VCaP (cell line): ENCODE measurements at regions not wholly inside any gene's neighbourhood (a gene's known extent, or its start where the extent isn't known, plus 50 kb on each side); places are given as distances from the start of the nearest gene placed in this dataset.

Experiments used
- H3K27ac ChIP-seq: fragments of 450-650 bp; 2 replicates; pipeline ENCODE4 v1.5.1; 2017
- TF ChIP-seq, protein P1 (sequence below): fragments of 450-650 bp; conservative IDR thresholded peaks from 2 replicates; pipeline ENCODE4 v1.5.1; 2017; ENCODE audit warnings: mild to moderate bottlenecking, moderate library complexity

DNA sequence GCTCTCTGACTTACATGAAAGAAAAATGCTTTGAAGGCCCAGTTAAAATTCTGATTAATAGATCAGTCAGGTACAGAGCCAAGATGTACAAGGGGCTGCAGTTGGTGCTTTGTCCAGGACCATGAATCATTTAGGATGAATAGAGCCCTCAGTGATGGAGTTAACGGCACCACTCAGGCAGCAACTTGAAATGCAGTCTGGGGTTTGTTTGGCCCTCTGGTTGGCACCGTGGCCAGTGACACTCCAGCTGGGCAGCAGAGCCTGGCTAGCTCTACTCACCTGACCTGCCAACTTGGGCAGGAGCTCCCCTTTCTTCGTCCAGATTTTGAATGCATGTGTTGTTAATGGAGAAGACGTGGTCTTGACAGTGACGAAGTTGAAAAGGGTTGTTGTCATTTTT lies 493.0 kb upstream of the ACVR2A start:
- TF ChIP-seq, protein P1, sequence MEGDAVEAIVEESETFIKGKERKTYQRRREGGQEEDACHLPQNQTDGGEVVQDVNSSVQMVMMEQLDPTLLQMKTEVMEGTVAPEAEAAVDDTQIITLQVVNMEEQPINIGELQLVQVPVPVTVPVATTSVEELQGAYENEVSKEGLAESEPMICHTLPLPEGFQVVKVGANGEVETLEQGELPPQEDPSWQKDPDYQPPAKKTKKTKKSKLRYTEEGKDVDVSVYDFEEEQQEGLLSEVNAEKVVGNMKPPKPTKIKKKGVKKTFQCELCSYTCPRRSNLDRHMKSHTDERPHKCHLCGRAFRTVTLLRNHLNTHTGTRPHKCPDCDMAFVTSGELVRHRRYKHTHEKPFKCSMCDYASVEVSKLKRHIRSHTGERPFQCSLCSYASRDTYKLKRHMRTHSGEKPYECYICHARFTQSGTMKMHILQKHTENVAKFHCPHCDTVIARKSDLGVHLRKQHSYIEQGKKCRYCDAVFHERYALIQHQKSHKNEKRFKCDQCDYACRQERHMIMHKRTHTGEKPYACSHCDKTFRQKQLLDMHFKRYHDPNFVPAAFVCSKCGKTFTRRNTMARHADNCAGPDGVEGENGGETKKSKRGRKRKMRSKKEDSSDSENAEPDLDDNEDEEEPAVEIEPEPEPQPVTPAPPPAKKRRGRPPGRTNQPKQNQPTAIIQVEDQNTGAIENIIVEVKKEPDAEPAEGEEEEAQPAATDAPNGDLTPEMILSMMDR: no peak
- H3K27ac ChIP-seq: no peak overlapping the region

- no peak overlapping the region for H3K27ac ChIP-seq
- TF ChIP-seq, protein P1: no peak
Measured at GRCh38 chr2:147348931-147349555, 495.8 kb upstream of the ACVR2A start.

DNA sequence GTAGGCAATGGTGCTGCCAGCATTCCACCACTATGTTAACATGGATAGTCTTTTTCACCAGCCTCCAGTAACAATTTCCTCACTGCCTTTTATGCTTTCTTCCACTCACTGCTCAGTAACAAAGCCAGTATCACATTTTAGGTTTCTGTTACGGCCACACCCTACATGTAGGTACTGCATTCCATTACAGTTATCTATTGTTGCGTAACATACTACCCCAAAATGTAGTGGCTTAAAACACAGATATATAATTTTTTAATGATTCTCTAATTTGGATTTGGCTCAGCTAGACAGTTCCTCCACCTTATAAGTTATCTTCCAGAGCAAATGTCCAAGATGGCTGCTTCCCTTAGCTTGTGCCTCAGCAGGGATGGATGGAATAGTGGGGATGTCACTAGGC lies 498.7 kb upstream of the ACVR2A start:
- TF ChIP-seq, protein P1: no peak
- H3K27ac ChIP-seq: no peak overlapping the region

GRCh38 chr2:147345246-147345645 lies 499.6 kb upstream of the ACVR2A start:
- TF ChIP-seq, protein P1: no peak
- H3K27ac ChIP-seq: no peak overlapping the region

DNA sequence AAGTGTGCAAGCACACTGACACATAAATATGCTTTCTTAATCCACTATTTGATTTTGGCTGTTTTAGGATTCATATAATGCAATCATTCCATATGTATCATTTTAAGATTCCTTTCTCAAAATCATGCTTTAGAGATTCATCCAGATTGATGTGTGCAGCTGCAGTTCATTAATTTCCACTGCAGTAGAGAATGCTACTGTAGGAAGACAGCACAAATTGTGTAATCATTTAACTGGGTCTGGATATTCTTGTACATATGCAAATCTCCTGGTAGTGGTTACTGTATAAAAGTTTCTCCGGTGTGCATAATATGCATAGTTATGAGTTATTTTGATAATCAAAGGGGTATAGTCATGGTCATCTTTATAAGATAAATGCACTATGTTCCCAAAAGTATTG lies 502.5 kb upstream of the ACVR2A start:
- TF ChIP-seq, protein P1: no peak
- H3K27ac ChIP-seq: no peak overlapping the region

DNA sequence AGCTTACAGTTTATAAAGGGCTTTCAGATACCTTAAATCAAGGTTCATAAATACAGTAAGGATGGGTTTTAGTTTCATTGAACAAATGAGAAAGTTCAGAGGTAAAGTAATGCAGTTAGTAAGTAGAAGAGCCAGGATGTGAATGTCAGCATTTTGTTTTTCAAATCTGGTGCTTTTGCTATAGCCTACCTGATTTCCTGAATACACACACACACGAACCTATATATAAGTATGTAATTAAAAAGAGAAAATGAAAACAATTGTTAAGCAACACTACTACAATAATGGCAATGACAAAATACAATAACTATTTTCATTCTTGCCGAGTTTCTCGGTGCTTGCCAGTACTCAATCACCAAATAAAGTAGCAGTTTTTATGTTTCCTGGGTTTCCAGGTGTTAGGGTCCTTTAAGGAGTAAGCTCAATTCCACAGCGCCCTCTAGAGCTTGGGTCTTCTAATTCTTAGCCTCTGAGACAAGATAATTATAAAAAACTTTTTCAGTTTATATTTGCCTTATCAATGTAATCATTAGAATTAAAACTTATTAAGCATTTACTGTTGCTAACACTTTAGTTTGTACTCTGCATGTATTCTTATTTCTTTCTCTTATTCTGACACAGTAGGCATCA lies 512.9 kb upstream of the ACVR2A start:
- H3K27ac ChIP-seq: no peak overlapping the region
- TF ChIP-seq, protein P1: peak; percentile 79

- TF ChIP-seq, protein P1: no peak
- no peak overlapping the region for H3K27ac ChIP-seq
Measured at GRCh38 chr2:147330925-147331324, 513.9 kb upstream of the ACVR2A start.
